AG10803 (cell line): ENCODE measurements at regions not wholly inside any gene's neighbourhood (a gene's known extent, or its start where the extent isn't known, plus 50 kb on each side); places are given as distances from the start of the nearest gene placed in this dataset.
"Not testable (repeated sequence)": the region's sequence is repeated elsewhere in the genome, so short reads cannot be mapped to it uniquely, and the experiment has no call there.

Experiments
- DNase-seq: peaks from one replicate; pipeline ENCODE4 v3.0.0; 2010; ENCODE audit warnings: low read depth
- H3K4me3 ChIP-seq: 2 replicates; pipeline ENCODE4 v1.5.1; 2011; ENCODE audit warnings: mild to moderate bottlenecking, low read length, control low read depth
- CTCF ChIP-seq: conservative IDR thresholded peaks from 2 replicates; pipeline ENCODE4 v1.5.1; 2011; ENCODE audit warnings: mild to moderate bottlenecking, low read length, control low read depth, inconsistent platforms

GRCh38 chr19:34049944-34050343 is 122.4 kb upstream of the LSM14A start:
- H3K4me3 ChIP-seq: no peak overlapping the region
- no peak for TF ChIP-seq CTCF
- no peak for DNase-seq

GRCh38 chr19:34050430-34050829 is 121.9 kb upstream of the LSM14A start:
- not testable (repeated sequence) for DNase-seq

GRCh38 chr19:34051255-34051654 is 121.0 kb upstream of the LSM14A start:
- TF ChIP-seq CTCF: no peak
- H3K4me3 ChIP-seq: no peak overlapping the region
- no peak for DNase-seq

More at GRCh38 chr19:34050430-34050829, 121.9 kb upstream of the LSM14A start:
- H3K4me3 ChIP-seq: not testable (repeated sequence)

GRCh38 chr19:34057155-34057554 is 115.1 kb upstream of the LSM14A start:
- H3K4me3 ChIP-seq: no peak overlapping the region
- DNase-seq: no peak
- no peak for TF ChIP-seq CTCF

GRCh38 chr19:34066007-34066643 is 106.2 kb upstream of the LSM14A start:
- TF ChIP-seq CTCF: no peak
- no peak overlapping the region for H3K4me3 ChIP-seq
- DNase-seq: no peak

- H3K4me3 ChIP-seq: no peak overlapping the region
- TF ChIP-seq CTCF: no peak
- DNase-seq: peak; percentile 9
Observed at GRCh38 chr19:34067861-34068271, 104.4 kb upstream of the LSM14A start.

- no peak overlapping the region for H3K4me3 ChIP-seq
- TF ChIP-seq CTCF: no peak
- DNase-seq: peak; percentile 20
Observed at GRCh38 chr19:34075661-34076091, 96.6 kb upstream of the LSM14A start.
